ENCODE measurements at regions not wholly inside any gene's neighbourhood (a gene's known extent, or its start where the extent isn't known, plus 50 kb on each side); places are given as distances from the start of the nearest gene placed in this dataset.

GRCh38 chr1:73824065-73824464 lies 373.9 kb downstream of the LRRIQ3 start:
- H3K36me3 ChIP-seq (ENCODE audit: control insufficient read depth in 4 of 4, insufficient read depth in 4 of 4, low read length in 3 of 4) = no peaks in the 10 kb centered on the region
- no peaks in the 10 kb centered on the region for H3K27me3 ChIP-seq (replicated peaks in 2 of 5; ENCODE audit: control insufficient read depth in 4 of 5, insufficient read depth in 5 of 5, low read length in 4 of 5)
- ChIA-PET POLR2A (interaction anchor here (0.7 kb wide), 1 partner anchor 370 kb away, joined by 4 read pairs; no protein-coding TSS in a partner anchor), CTCF (no interaction called here)
- DNase-seq = no peak
- no peak overlapping the region for H3K4me3 ChIP-seq (ENCODE audit: control insufficient read depth in 1 of 7, extremely low read depth in 1 of 7, insufficient read depth in 4 of 7, low read depth in 2 of 7, low read length in 6 of 7)
- H3K27ac ChIP-seq (ENCODE audit: insufficient read depth in 1 of 2, low read depth in 1 of 2, low read length in 2 of 2, poor library complexity in 1 of 2, severe bottlenecking in 2 of 2) = no peak overlapping the region
- 95% methylated on average over 3 of the region's 4 CpGs for WGBS (ENCODE audit: insufficient coverage)
- no peaks in the 10 kb centered on the region for H3K9me3 ChIP-seq (ENCODE audit: control extremely low read depth in 1 of 5, control insufficient read depth in 4 of 5, insufficient read depth in 2 of 5, low read depth in 1 of 5, low read length in 4 of 5)
- H3K4me1 ChIP-seq (ENCODE audit: control extremely low read depth in 1 of 4, control insufficient read depth in 4 of 4, insufficient read depth in 4 of 4, low read length in 3 of 4) = no peaks in the 10 kb centered on the region

- H3K4me1 ChIP-seq (ENCODE audit: control extremely low read depth in 1 of 4, control insufficient read depth in 4 of 4, insufficient read depth in 4 of 4, low read length in 3 of 4) = no peaks in the 10 kb centered on the region
- CTCF ChIA-PET = no interaction called here
- POLR2A ChIA-PET = no interaction called here
- H3K36me3 ChIP-seq (ENCODE audit: control insufficient read depth in 4 of 4, insufficient read depth in 4 of 4, low read length in 3 of 4) = no peaks in the 10 kb centered on the region
- H3K27me3 ChIP-seq (replicated peaks in 2 of 5; ENCODE audit: control insufficient read depth in 4 of 5, insufficient read depth in 5 of 5, low read length in 4 of 5) = no peaks in the 10 kb centered on the region
- no peak overlapping the region for H3K4me3 ChIP-seq (ENCODE audit: control insufficient read depth in 1 of 7, extremely low read depth in 1 of 7, insufficient read depth in 4 of 7, low read depth in 2 of 7, low read length in 6 of 7)
- no peak for DNase-seq
- H3K9me3 ChIP-seq (ENCODE audit: control extremely low read depth in 1 of 5, control insufficient read depth in 4 of 5, insufficient read depth in 2 of 5, low read depth in 1 of 5, low read length in 4 of 5) = no peaks in the 10 kb centered on the region
- H3K27ac ChIP-seq (ENCODE audit: insufficient read depth in 1 of 2, low read depth in 1 of 2, low read length in 2 of 2, poor library complexity in 1 of 2, severe bottlenecking in 2 of 2) = no peak overlapping the region
Observed at GRCh38 chr1:73821520-73821919, 376.5 kb downstream of the LRRIQ3 start.

GRCh38 chr1:73820843-73821242 lies 377.1 kb downstream of the LRRIQ3 start:
- Histone ChIP-seq H3K27me3 (replicated peaks in 2 of 5; ENCODE audit: control insufficient read depth in 4 of 5, insufficient read depth in 5 of 5, low read length in 4 of 5) (no peaks in the 10 kb centered on the region), H3K36me3 (ENCODE audit: control insufficient read depth in 4 of 4, insufficient read depth in 4 of 4, low read length in 3 of 4) (no peaks in the 10 kb centered on the region), H3K4me1 (ENCODE audit: control extremely low read depth in 1 of 4, control insufficient read depth in 4 of 4, insufficient read depth in 4 of 4, low read length in 3 of 4) (no peaks in the 10 kb centered on the region), H3K27ac (ENCODE audit: insufficient read depth in 1 of 2, low read depth in 1 of 2, low read length in 2 of 2, poor library complexity in 1 of 2, severe bottlenecking in 2 of 2) (no peak overlapping the region), H3K9me3 (ENCODE audit: control extremely low read depth in 1 of 5, control insufficient read depth in 4 of 5, insufficient read depth in 2 of 5, low read depth in 1 of 5, low read length in 4 of 5) (no peaks in the 10 kb centered on the region), H3K4me3 (ENCODE audit: control insufficient read depth in 1 of 7, extremely low read depth in 1 of 7, insufficient read depth in 4 of 7, low read depth in 2 of 7, low read length in 6 of 7) (no peak overlapping the region)
- ChIA-PET POLR2A (no interaction called here), CTCF (no interaction called here)
- no peak for DNase-seq
- WGBS (ENCODE audit: insufficient coverage) = no CpG with 5 or more reads among the region's 1 CpG

- ChIA-PET CTCF (interaction anchor here (1.3 kb wide), 1 partner anchor 45 kb away, joined by 3 read pairs; no protein-coding TSS in a partner anchor), POLR2A (no interaction called here)
- no CpG with 5 or more reads among the region's 2 CpGs for WGBS (ENCODE audit: insufficient coverage)
- DNase-seq = no peak
- H3K9me3 ChIP-seq (ENCODE audit: control extremely low read depth in 1 of 5, control insufficient read depth in 4 of 5, insufficient read depth in 2 of 5, low read depth in 1 of 5, low read length in 4 of 5) = no peaks in the 10 kb centered on the region
- no peaks in the 10 kb centered on the region for H3K27me3 ChIP-seq (replicated peaks in 2 of 5; ENCODE audit: control insufficient read depth in 4 of 5, insufficient read depth in 5 of 5, low read length in 4 of 5)
- H3K27ac ChIP-seq (ENCODE audit: insufficient read depth in 1 of 2, low read depth in 1 of 2, low read length in 2 of 2, poor library complexity in 1 of 2, severe bottlenecking in 2 of 2) = no peak overlapping the region
- H3K36me3 ChIP-seq (ENCODE audit: control insufficient read depth in 4 of 4, insufficient read depth in 4 of 4, low read length in 3 of 4) = no peaks in the 10 kb centered on the region
- no peaks in the 10 kb centered on the region for H3K4me1 ChIP-seq (ENCODE audit: control extremely low read depth in 1 of 4, control insufficient read depth in 4 of 4, insufficient read depth in 4 of 4, low read length in 3 of 4)
- no peak overlapping the region for H3K4me3 ChIP-seq (ENCODE audit: control insufficient read depth in 1 of 7, extremely low read depth in 1 of 7, insufficient read depth in 4 of 7, low read depth in 2 of 7, low read length in 6 of 7)
Observed at GRCh38 chr1:73813716-73814115, 384.3 kb downstream of the LRRIQ3 start.

- ChIA-PET CTCF (interaction anchor here (1.3 kb wide), 1 partner anchor 46 kb away, joined by 3 read pairs; no protein-coding TSS in a partner anchor), POLR2A (no interaction called here)
- no peak for DNase-seq
- no CpG with 5 or more reads among the region's 2 CpGs for WGBS (ENCODE audit: insufficient coverage)
- Histone ChIP-seq H3K4me3 (ENCODE audit: control insufficient read depth in 1 of 7, extremely low read depth in 1 of 7, insufficient read depth in 4 of 7, low read depth in 2 of 7, low read length in 6 of 7) (no peak overlapping the region), H3K9me3 (ENCODE audit: control extremely low read depth in 1 of 5, control insufficient read depth in 4 of 5, insufficient read depth in 2 of 5, low read depth in 1 of 5, low read length in 4 of 5) (no peaks in the 10 kb centered on the region), H3K36me3 (ENCODE audit: control insufficient read depth in 4 of 4, insufficient read depth in 4 of 4, low read length in 3 of 4) (no peaks in the 10 kb centered on the region), H3K4me1 (ENCODE audit: control extremely low read depth in 1 of 4, control insufficient read depth in 4 of 4, insufficient read depth in 4 of 4, low read length in 3 of 4) (no peaks in the 10 kb centered on the region), H3K27me3 (replicated peaks in 2 of 5; ENCODE audit: control insufficient read depth in 4 of 5, insufficient read depth in 5 of 5, low read length in 4 of 5) (no peaks in the 10 kb centered on the region), H3K27ac (ENCODE audit: insufficient read depth in 1 of 2, low read depth in 1 of 2, low read length in 2 of 2, poor library complexity in 1 of 2, severe bottlenecking in 2 of 2) (no peak overlapping the region)
Observed at GRCh38 chr1:73813236-73813635, 384.7 kb downstream of the LRRIQ3 start.

- H3K27me3 ChIP-seq (replicated peaks in 2 of 5; ENCODE audit: control insufficient read depth in 4 of 5, insufficient read depth in 5 of 5, low read length in 4 of 5) = no peaks in the 10 kb centered on the region
- H3K27ac ChIP-seq (ENCODE audit: insufficient read depth in 1 of 2, low read depth in 1 of 2, low read length in 2 of 2, poor library complexity in 1 of 2, severe bottlenecking in 2 of 2) = no peak overlapping the region
- WGBS (ENCODE audit: insufficient coverage) = 80% methylated on average over 1 of the region's 3 CpGs
- H3K36me3 ChIP-seq (ENCODE audit: control insufficient read depth in 4 of 4, insufficient read depth in 4 of 4, low read length in 3 of 4) = no peaks in the 10 kb centered on the region
- POLR2A ChIA-PET = no interaction called here
- H3K4me3 ChIP-seq (ENCODE audit: control insufficient read depth in 1 of 7, extremely low read depth in 1 of 7, insufficient read depth in 4 of 7, low read depth in 2 of 7, low read length in 6 of 7) = no peak overlapping the region
- CTCF ChIA-PET = no interaction called here
- no peak for DNase-seq
- no peaks in the 10 kb centered on the region for H3K9me3 ChIP-seq (ENCODE audit: control extremely low read depth in 1 of 5, control insufficient read depth in 4 of 5, insufficient read depth in 2 of 5, low read depth in 1 of 5, low read length in 4 of 5)
- no peaks in the 10 kb centered on the region for H3K4me1 ChIP-seq (ENCODE audit: control extremely low read depth in 1 of 4, control insufficient read depth in 4 of 4, insufficient read depth in 4 of 4, low read length in 3 of 4)
Observed at GRCh38 chr1:73811798-73812197, 386.2 kb downstream of the LRRIQ3 start.

GRCh38 chr1:73804935-73805334 lies 393.0 kb downstream of the LRRIQ3 start:
- ChIA-PET CTCF (no interaction called here), POLR2A (interaction anchor here (0.5 kb wide), 1 partner anchor 79 kb away, joined by 3 read pairs; no protein-coding TSS in a partner anchor)
- H3K27me3 ChIP-seq (replicated peaks in 2 of 5; ENCODE audit: control insufficient read depth in 4 of 5, insufficient read depth in 5 of 5, low read length in 4 of 5) = no peaks in the 10 kb centered on the region
- H3K36me3 ChIP-seq (ENCODE audit: control insufficient read depth in 4 of 4, insufficient read depth in 4 of 4, low read length in 3 of 4) = no peaks in the 10 kb centered on the region
- no peak overlapping the region for H3K27ac ChIP-seq (ENCODE audit: insufficient read depth in 1 of 2, low read depth in 1 of 2, low read length in 2 of 2, poor library complexity in 1 of 2, severe bottlenecking in 2 of 2)
- WGBS (ENCODE audit: insufficient coverage) = 100% methylated on average over 1 of the region's 3 CpGs
- H3K4me3 ChIP-seq (ENCODE audit: control insufficient read depth in 1 of 7, extremely low read depth in 1 of 7, insufficient read depth in 4 of 7, low read depth in 2 of 7, low read length in 6 of 7) = no peak overlapping the region
- H3K4me1 ChIP-seq (ENCODE audit: control extremely low read depth in 1 of 4, control insufficient read depth in 4 of 4, insufficient read depth in 4 of 4, low read length in 3 of 4) = no peaks in the 10 kb centered on the region
- DNase-seq = no peak
- H3K9me3 ChIP-seq (ENCODE audit: control extremely low read depth in 1 of 5, control insufficient read depth in 4 of 5, insufficient read depth in 2 of 5, low read depth in 1 of 5, low read length in 4 of 5) = no peaks in the 10 kb centered on the region
